A172 (cell line): ENCODE measurements at regions not wholly inside any gene's neighbourhood (a gene's known extent, or its start where the extent isn't known, plus 50 kb on each side); places are given as distances from the start of the nearest gene placed in this dataset.

Source experiments
- DNase-seq: peaks from one replicate; pipeline ENCODE4 v3.0.0-alpha.2; 2015; ENCODE audit warnings: low spot score

- DNase-seq = no peak
These were observed 90.5 kb downstream of the BANF2 start for GRCh38 chr20:17790296-17790695.

DNA sequence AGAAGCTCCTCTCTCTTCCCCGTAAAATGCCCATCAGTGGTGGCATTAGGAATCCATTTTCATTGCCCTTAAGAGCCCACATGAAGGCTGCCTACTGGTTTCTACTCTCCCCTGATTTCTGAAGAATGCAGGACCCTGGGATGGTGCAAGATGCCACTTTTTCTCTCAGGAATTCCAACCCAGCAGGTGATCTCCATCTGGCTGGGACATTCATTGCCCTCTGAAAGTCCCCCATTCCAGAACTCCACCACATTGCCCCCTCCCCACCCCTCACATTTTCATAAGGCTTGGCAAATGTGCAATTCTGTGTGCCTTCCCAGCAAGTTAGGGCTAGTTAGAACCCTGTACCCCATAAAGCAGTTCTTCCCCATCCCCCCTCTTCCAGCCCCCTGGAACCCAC is 88.0 kb downstream of the BANF2 start:
- no peak for DNase-seq

- no peak for DNase-seq
These were observed 86.5 kb downstream of the BANF2 start for GRCh38 chr20:17786221-17786718.
